MM.1S (cell line): ENCODE measurements at regions not wholly inside any gene's neighbourhood (a gene's known extent, or its start where the extent isn't known, plus 50 kb on each side); places are given as distances from the start of the nearest gene placed in this dataset.

Source experiments
- EZH2phosphoT487 ChIP-seq: fragments of 300-600 bp; sonication (generic); IDR thresholded peaks from 2 replicates; pipeline ENCODE4 v1.6.1; 2018; ENCODE audit warnings: antibody characterized with exemption, low read length
- TF ChIP-seq, protein P1 (sequence below): fragments of 300-600 bp; sonication (generic); IDR thresholded peaks from 2 replicates; pipeline ENCODE4 v1.5.1; 2016; ENCODE audit warnings: antibody characterized with exemption, low read length, mixed read lengths

GRCh38 chr14:47857646-47858045, 182.2 kb upstream of the MDGA2 start:
- TF ChIP-seq, protein P1, sequence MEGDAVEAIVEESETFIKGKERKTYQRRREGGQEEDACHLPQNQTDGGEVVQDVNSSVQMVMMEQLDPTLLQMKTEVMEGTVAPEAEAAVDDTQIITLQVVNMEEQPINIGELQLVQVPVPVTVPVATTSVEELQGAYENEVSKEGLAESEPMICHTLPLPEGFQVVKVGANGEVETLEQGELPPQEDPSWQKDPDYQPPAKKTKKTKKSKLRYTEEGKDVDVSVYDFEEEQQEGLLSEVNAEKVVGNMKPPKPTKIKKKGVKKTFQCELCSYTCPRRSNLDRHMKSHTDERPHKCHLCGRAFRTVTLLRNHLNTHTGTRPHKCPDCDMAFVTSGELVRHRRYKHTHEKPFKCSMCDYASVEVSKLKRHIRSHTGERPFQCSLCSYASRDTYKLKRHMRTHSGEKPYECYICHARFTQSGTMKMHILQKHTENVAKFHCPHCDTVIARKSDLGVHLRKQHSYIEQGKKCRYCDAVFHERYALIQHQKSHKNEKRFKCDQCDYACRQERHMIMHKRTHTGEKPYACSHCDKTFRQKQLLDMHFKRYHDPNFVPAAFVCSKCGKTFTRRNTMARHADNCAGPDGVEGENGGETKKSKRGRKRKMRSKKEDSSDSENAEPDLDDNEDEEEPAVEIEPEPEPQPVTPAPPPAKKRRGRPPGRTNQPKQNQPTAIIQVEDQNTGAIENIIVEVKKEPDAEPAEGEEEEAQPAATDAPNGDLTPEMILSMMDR: no peak
- TF ChIP-seq EZH2phosphoT487: no peak
